ENCODE measurements at regions not wholly inside any gene's neighbourhood (a gene's known extent, or its start where the extent isn't known, plus 50 kb on each side); places are given as distances from the start of the nearest gene placed in this dataset.

DNA sequence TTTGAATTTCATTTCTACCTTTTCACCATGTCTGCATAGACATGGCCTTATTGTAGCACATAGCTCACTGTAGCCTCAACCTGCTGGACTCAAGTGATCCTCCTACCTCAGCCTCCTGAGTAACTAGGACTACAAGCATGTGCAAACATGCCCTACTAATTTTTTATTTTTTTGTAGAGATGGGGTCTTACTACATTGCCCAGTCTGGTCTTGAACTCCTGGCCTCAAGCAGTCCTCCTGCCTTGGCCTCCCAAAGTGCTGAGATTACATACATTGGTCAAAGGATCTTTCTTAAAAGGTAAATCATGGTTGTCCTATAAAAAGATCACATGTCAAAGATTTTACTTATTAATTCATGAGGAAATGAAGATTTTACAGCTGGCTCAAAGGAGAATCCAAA is 57.2 kb upstream of the GOLGA8B start:
- TF ChIP-seq, protein P1, sequence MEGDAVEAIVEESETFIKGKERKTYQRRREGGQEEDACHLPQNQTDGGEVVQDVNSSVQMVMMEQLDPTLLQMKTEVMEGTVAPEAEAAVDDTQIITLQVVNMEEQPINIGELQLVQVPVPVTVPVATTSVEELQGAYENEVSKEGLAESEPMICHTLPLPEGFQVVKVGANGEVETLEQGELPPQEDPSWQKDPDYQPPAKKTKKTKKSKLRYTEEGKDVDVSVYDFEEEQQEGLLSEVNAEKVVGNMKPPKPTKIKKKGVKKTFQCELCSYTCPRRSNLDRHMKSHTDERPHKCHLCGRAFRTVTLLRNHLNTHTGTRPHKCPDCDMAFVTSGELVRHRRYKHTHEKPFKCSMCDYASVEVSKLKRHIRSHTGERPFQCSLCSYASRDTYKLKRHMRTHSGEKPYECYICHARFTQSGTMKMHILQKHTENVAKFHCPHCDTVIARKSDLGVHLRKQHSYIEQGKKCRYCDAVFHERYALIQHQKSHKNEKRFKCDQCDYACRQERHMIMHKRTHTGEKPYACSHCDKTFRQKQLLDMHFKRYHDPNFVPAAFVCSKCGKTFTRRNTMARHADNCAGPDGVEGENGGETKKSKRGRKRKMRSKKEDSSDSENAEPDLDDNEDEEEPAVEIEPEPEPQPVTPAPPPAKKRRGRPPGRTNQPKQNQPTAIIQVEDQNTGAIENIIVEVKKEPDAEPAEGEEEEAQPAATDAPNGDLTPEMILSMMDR (IDR thresholded peaks at IDR 0.05), result no peak
- no peak for TF ChIP-seq POLR2A (IDR thresholded peaks at IDR 0.05)
- no peak for TF ChIP-seq EP300 (IDR thresholded peaks at IDR 0.05)

All from tibial nerve (tissue), 4 donors.